Thoracic aorta (tissue), 2 donors: ENCODE measurements at regions not wholly inside any gene's neighbourhood (a gene's known extent, or its start where the extent isn't known, plus 50 kb on each side); places are given as distances from the start of the nearest gene placed in this dataset.

Source experiments
- ATAC-seq: fragments of 150-250 bp; one replicate; pipeline ENCODE4 v1.8.0; 2017; ENCODE audit warnings: low read depth; ENCODE audit not compliant: insufficient number of reproducible peaks, low FRiP score
- DNase-seq: peaks from one replicate; pipeline ENCODE4 v3.0.0-alpha.2; 2020; ENCODE audit warnings: low spot score
- H3K27ac ChIP-seq, 2 donors: fragments of 200-600 bp; sonication (generic); 1 replicate in 1 of 2; 2 replicates in 1 of 2; pipeline ENCODE4 v1.5.1; 2016; ENCODE audit warnings: mild to moderate bottlenecking in 2 of 2, moderate library complexity in 2 of 2
- H3K27me3 ChIP-seq: fragments of 200-600 bp; sonication (generic); replicated peaks from 2 replicates; pipeline ENCODE4 v1.6.0; 2016; ENCODE audit warnings: mild to moderate bottlenecking; ENCODE audit not compliant: insufficient read depth
- H3K36me3 ChIP-seq: fragments of 200-600 bp; sonication (generic); one replicate; pipeline ENCODE4 v1.5.1; 2016
- H3K4me1 ChIP-seq, 2 donors: fragments of 200-600 bp; sonication (generic); 1 replicate in 1 of 2; 2 replicates in 1 of 2; pipeline versions ENCODE4 v1.5.1 to v1.6.0; 2016; ENCODE audit warnings: low read depth in 2 of 2, mild to moderate bottlenecking in 1 of 2; ENCODE audit not compliant: control insufficient read depth in 1 of 2
- H3K4me3 ChIP-seq: fragments of 200-600 bp; sonication (generic); 2 replicates; pipeline ENCODE4 v1.5.1; 2016; ENCODE audit warnings: mild to moderate bottlenecking
- H3K9me3 ChIP-seq: fragments of 200-600 bp; sonication (generic); 2 replicates; pipeline ENCODE4 v1.5.1; 2016
- CTCF ChIP-seq: fragments of 200-600 bp; sonication (generic); IDR thresholded peaks from one replicate; pipeline ENCODE4 v1.5.1; 2019; ENCODE audit warnings: antibody characterized with exemption

- H3K36me3 ChIP-seq = no peaks in the 10 kb centered on the region
- DNase-seq = no peak
- TF ChIP-seq CTCF = no peak
- H3K9me3 ChIP-seq = no peaks in the 10 kb centered on the region
- H3K4me1 ChIP-seq = peaks cover 15 to 25% of the 10 kb centered on the region in 2 donors
- no peak for ATAC-seq
- H3K27ac ChIP-seq = no peak overlapping the region
- no peak overlapping the region for H3K4me3 ChIP-seq
- H3K27me3 ChIP-seq = no peaks in the 10 kb centered on the region
These were observed 299.9 kb downstream of the FZD1 start for GRCh38 chr7:91564101-91564500.

GRCh38 chr7:91564541-91564940 lies 300.3 kb downstream of the FZD1 start:
- no peaks in the 10 kb centered on the region for H3K9me3 ChIP-seq
- TF ChIP-seq CTCF = no peak
- H3K27me3 ChIP-seq = no peaks in the 10 kb centered on the region
- H3K4me1 ChIP-seq = peaks cover 15 to 25% of the 10 kb centered on the region in 2 donors
- DNase-seq (no peak), ATAC-seq (no peak)
- H3K36me3 ChIP-seq = no peaks in the 10 kb centered on the region
- H3K4me3 ChIP-seq = no peak overlapping the region
- no peak overlapping the region for H3K27ac ChIP-seq

- no peaks in the 10 kb centered on the region for H3K27me3 ChIP-seq
- DNase-seq (no peak), ATAC-seq (no peak)
- peaks cover 16 to 37% of the 10 kb centered on the region in 2 donors for H3K4me1 ChIP-seq
- H3K9me3 ChIP-seq = no peaks in the 10 kb centered on the region
- H3K27ac ChIP-seq = peak overlapping the region; percentile 18 to 49
- peak overlapping the region; percentile 49 for H3K4me3 ChIP-seq
- TF ChIP-seq CTCF = no peak
- H3K36me3 ChIP-seq = no peaks in the 10 kb centered on the region
These were observed 301.5 kb downstream of the FZD1 start for GRCh38 chr7:91565499-91566401.

GRCh38 chr7:91566402-91566732 lies 302.1 kb downstream of the FZD1 start:
- TF ChIP-seq CTCF = no peak
- Histone ChIP-seq H3K27me3 (no peaks in the 10 kb centered on the region), H3K4me3 (no peak overlapping the region), H3K4me1 (peaks cover 23 to 44% of the 10 kb centered on the region in 2 donors), H3K27ac (peak overlapping the region in 1 of 2 donors; percentile 11), H3K36me3 (no peaks in the 10 kb centered on the region), H3K9me3 (no peaks in the 10 kb centered on the region)
- no peak for DNase-seq
- ATAC-seq = no peak

GRCh38 chr7:91567081-91568012 lies 303.1 kb downstream of the FZD1 start:
- DNase-seq (no peak), ATAC-seq (no peak)
- TF ChIP-seq CTCF = no peak
- Histone ChIP-seq H3K27me3 (no peaks in the 10 kb centered on the region), H3K4me3 (no peak overlapping the region), H3K36me3 (no peaks in the 10 kb centered on the region), H3K9me3 (no peaks in the 10 kb centered on the region), H3K27ac (no peak overlapping the region), H3K4me1 (peaks cover 23 to 50% of the 10 kb centered on the region in 2 donors)
